H1 (cell line): ENCODE measurements at regions not wholly inside any gene's neighbourhood (a gene's known extent, or its start where the extent isn't known, plus 50 kb on each side); places are given as distances from the start of the nearest gene placed in this dataset.

ENCODE experiments used
- CTCF ChIP-seq, 3 experiments: IDR thresholded peaks; 1 replicate in 2 of 3; 2 replicates in 1 of 3; pipeline versions ENCODE4 v1.5.1 to v1.6.1; 2011; ENCODE audit warnings: low read length in 3 of 3, mild to moderate bottlenecking in 3 of 3, inconsistent platforms in 2 of 3, low read depth in 1 of 3, moderate library complexity in 1 of 3; ENCODE audit not compliant: insufficient read depth in 1 of 3; ENCODE audit errors: control extremely low read depth in 1 of 3
- FOSL1 ChIP-seq: IDR thresholded peaks from 2 replicates; pipeline ENCODE4 v1.6.1; 2011; ENCODE audit warnings: mild to moderate bottlenecking, low read depth, low read length, moderate library complexity; ENCODE audit not compliant: insufficient read depth
- RNF2 ChIP-seq: fragments of 200-900, 300-1000 bp; sonication (generic); IDR thresholded peaks from 2 replicates; pipeline ENCODE4 v1.7.1; 2016; ENCODE audit warnings: borderline replicate concordance, low read depth, mild to moderate bottlenecking, antibody characterized with exemption, low read length; ENCODE audit not compliant: poor library complexity, severe bottlenecking; ENCODE audit errors: missing control alignments
- SUZ12 ChIP-seq: fragments of 200-600 bp; sonication (generic); IDR thresholded peaks from 2 replicates; pipeline ENCODE4 v1.6.1; 2012; ENCODE audit warnings: mild to moderate bottlenecking, inconsistent platforms, low read length, moderate library complexity, mixed read lengths

DNA sequence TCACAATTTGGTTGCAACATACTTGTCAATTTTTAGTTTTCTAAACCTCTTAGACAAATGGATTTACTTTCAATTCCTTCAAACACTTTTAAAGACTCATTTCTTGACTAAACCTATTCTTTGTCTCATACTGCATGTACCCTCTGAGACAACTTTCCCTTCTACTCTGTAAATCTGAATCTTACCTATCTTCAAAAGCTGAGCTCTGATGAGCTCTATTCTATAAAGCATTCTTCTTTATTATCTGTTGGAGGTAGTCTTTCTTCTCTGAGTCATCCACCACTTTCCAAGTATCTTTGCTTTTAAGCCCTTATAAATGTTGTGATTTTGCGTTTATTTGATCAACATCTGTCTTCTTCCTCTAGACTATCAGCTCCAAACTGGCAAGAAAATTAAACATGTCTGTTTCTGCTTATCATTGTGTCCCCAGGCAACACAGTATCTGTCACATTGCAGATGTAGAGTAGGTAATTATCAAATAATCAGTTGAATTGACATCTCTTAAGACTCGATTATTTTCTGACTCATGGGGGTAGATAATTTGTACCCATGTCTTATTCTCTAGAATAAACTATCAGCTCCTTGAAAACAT is 265.6 kb upstream of the FAR2 start:
- TF ChIP-seq CTCF (IDR thresholded peaks at IDR 0.05; ENCODE audit: control extremely low read depth in 1 of 3, insufficient read depth in 1 of 3, low read depth in 1 of 3, low read length in 3 of 3) = no peak
- TF ChIP-seq RNF2 = no peak
- TF ChIP-seq FOSL1 = no peak
- no peak for TF ChIP-seq SUZ12
